AG09319 (cell line): ENCODE measurements at regions not wholly inside any gene's neighbourhood (a gene's known extent, or its start where the extent isn't known, plus 50 kb on each side); places are given as distances from the start of the nearest gene placed in this dataset.

ENCODE experiments used
- DNase-seq: peaks from one replicate; pipeline ENCODE4 v3.0.0-alpha.2; 2010; ENCODE audit warnings: low read depth; ENCODE audit errors: extremely low read depth
- CTCF ChIP-seq: IDR thresholded peaks from 2 replicates; pipeline ENCODE4 v1.5.1; 2011; ENCODE audit warnings: low read depth, mild to moderate bottlenecking, inconsistent platforms, low read length, moderate library complexity

DNA sequence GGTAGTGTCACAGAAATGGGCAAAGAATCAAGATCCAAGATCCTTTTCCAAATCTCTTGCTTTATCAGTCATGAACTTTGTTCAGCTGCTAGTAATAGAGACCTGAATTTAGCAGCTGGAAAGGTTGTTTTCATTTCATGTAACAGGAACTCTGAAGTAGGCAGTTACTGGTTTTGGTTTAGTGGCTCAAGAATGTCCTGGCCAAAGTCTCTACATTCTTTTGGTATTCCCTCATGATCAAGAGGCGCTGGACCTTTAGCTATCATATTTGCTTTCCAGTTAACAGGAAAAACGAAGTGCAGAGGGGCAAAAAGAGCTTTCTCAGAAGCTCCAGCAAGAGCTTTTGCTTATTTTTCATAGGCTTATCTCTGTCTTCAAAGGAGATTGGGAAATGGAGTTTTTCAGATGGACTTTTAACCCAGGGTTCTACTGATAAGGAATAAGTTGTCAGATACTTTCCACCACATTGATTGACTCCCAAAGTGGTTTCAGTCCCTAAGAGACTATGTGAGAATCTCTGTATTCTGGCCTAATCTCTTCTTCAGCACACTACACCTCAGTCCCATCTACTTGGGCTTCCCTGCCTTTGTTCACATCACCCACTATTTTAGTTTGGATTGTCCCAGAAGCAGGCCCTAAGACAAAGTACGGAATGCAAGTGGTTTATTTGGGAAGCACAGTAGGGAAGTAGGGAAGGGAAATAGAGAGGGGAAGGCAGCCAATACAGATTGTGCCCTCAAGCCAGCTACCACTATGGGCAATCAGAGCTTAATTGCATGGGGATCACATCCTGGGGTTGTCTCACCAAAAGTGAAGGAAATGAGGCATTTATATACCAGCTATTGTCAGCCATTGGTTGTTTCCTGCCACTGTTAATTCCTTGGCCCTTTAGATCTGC lies 359.3 kb downstream of the LRRC70 start:
- no peak for DNase-seq
- TF ChIP-seq CTCF = no peak

DNA sequence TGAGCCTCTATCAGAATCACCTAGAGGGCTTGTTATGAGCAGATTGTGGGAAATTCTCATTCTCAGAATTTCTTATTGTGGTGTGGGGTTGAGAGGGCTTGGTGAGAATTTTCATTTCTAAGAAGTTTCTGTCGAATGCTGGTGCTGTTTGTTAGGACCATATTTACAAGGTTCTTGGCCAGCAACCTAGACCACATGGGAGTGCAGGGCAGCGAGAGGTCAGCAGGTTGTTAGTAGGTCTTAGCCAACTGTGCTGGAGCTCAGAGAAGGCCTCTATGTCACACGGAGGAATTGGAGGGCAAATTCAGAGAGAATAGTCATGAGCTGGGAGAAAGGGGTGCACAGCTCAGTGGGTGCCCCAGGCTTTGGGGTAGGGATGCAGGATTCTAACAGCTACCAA lies 357.0 kb downstream of the LRRC70 start:
- DNase-seq = no peak
- no peak for TF ChIP-seq CTCF

GRCh38 chr5:62934319-62934718 lies 355.7 kb downstream of the LRRC70 start:
- no peak for TF ChIP-seq CTCF

GRCh38 chr5:62933261-62933660 lies 354.6 kb downstream of the LRRC70 start:
- DNase-seq = no peak

More at GRCh38 chr5:62934319-62934718, 355.7 kb downstream of the LRRC70 start:
- no peak for DNase-seq

DNA sequence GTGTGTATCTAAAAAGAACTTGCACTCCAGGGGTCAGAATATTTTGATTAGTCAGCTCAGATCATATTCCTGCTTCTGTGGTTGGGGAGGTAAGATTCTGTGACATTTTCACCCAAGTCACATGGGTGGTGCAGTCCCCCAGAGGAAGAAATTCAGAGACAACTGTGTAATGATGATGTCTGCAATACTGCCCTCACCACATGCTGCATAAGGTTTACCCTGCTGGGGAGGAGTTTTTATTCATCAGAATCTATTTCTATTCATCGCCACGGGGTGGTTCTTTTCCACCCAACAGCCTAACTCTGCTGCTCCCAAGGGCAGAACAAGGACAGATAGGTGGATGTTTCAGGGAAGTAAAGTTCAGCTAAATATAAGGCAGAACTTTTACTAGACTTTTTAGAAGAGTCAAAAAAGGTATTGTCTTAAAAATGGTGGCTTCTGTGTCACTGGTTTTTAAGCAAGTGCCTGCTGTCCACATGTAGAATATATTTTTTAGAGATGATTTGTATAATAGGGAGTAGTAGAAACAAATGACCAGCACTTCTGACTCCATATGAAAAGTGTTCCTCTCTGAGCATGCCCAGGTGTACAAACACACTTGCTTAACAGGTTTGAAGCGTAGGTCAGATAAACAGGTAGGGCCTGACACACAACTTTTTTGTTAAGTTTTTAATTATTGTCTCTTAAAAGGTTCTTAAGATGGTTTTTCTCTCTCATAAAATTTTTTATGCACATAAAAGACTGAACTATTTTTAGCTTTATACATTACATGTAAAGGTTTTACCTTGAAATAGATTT lies 352.7 kb downstream of the LRRC70 start:
- no peak for DNase-seq
- TF ChIP-seq CTCF = no peak

More at GRCh38 chr5:62933261-62933660, 354.6 kb downstream of the LRRC70 start:
- TF ChIP-seq CTCF = no peak

- TF ChIP-seq CTCF = no peak
- no peak for DNase-seq
Measured at GRCh38 chr5:62922191-62922590, 343.6 kb downstream of the LRRC70 start.

DNA sequence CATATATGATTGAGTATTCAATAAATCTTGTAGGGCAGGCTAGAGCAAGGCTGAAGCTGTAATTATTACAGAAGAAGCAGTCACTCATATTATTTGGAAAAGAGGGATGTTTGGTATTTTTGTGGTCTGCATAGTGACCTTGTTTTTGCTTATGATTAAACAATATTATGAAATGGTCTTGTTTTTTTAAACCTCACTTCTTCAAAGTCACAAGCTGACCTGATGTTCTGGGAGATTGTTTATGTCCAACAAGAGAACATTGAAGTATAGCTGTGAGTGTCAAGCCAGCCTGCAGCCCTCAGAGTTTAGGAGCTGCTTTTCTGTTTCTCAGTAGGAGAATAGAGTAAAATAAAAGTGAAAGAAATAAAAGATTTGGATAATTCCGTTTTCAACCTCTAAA lies 342.2 kb downstream of the LRRC70 start:
- DNase-seq = no peak
- TF ChIP-seq CTCF = no peak
